WERI-Rb-1 (cell line): ENCODE measurements at regions not wholly inside any gene's neighbourhood (a gene's known extent, or its start where the extent isn't known, plus 50 kb on each side); places are given as distances from the start of the nearest gene placed in this dataset.

Experiments used
- DNase-seq: peaks from one replicate; pipeline ENCODE4 v3.0.0-alpha.2; 2020
- H3K27ac ChIP-seq: fragments of 250-450 bp; sonication (Bioruptor Pico); 2 replicates; pipeline ENCODE4 v1.5.1; 2020; ENCODE audit warnings: mild to moderate bottlenecking, moderate library complexity
- H3K27me3 ChIP-seq: fragments of 250-450 bp; sonication (Bioruptor Pico); 2 replicates; pipeline ENCODE4 v1.5.1; 2021; ENCODE audit warnings: mild to moderate bottlenecking, low read depth, moderate library complexity; ENCODE audit not compliant: insufficient read depth, severe bottlenecking
- H3K36me3 ChIP-seq: fragments of 250-450 bp; sonication (Bioruptor Pico); 2 replicates; pipeline ENCODE4 v1.5.1; 2020; ENCODE audit warnings: mild to moderate bottlenecking, moderate library complexity
- H3K4me3 ChIP-seq: 2 replicates; pipeline ENCODE4 v1.5.1; 2011; ENCODE audit warnings: low read depth, mild to moderate bottlenecking, control low read depth, low read length
- H3K9me3 ChIP-seq: fragments of 250-450 bp; sonication (Bioruptor Pico); 2 replicates; pipeline ENCODE4 v1.5.1; 2021; ENCODE audit warnings: mild to moderate bottlenecking, moderate library complexity; ENCODE audit not compliant: severe bottlenecking
- TF ChIP-seq, protein P1 (sequence below): IDR thresholded peaks from 2 replicates; pipeline ENCODE4 v1.5.1; 2011; ENCODE audit warnings: low read depth, mild to moderate bottlenecking, control low read depth, inconsistent platforms, low read length

GRCh38 chr3:193787496-193787870, 194.5 kb downstream of the OPA1 start:
- no peak for DNase-seq
- Histone ChIP-seq H3K9me3 (no peaks in the 10 kb centered on the region), H3K27ac (no peak overlapping the region), H3K27me3 (no peaks in the 10 kb centered on the region), H3K4me3 (no peak overlapping the region), H3K36me3 (no peaks in the 10 kb centered on the region)
- TF ChIP-seq, protein P1, sequence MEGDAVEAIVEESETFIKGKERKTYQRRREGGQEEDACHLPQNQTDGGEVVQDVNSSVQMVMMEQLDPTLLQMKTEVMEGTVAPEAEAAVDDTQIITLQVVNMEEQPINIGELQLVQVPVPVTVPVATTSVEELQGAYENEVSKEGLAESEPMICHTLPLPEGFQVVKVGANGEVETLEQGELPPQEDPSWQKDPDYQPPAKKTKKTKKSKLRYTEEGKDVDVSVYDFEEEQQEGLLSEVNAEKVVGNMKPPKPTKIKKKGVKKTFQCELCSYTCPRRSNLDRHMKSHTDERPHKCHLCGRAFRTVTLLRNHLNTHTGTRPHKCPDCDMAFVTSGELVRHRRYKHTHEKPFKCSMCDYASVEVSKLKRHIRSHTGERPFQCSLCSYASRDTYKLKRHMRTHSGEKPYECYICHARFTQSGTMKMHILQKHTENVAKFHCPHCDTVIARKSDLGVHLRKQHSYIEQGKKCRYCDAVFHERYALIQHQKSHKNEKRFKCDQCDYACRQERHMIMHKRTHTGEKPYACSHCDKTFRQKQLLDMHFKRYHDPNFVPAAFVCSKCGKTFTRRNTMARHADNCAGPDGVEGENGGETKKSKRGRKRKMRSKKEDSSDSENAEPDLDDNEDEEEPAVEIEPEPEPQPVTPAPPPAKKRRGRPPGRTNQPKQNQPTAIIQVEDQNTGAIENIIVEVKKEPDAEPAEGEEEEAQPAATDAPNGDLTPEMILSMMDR = no peak

GRCh38 chr3:193788189-193788991, 195.4 kb downstream of the OPA1 start:
- TF ChIP-seq, protein P1 = peak; percentile 70
- no peaks in the 10 kb centered on the region for H3K27me3 ChIP-seq
- H3K4me3 ChIP-seq = no peak overlapping the region
- H3K27ac ChIP-seq = no peak overlapping the region
- no peaks in the 10 kb centered on the region for H3K36me3 ChIP-seq
- no peaks in the 10 kb centered on the region for H3K9me3 ChIP-seq
- peak; percentile 39 for DNase-seq

DNA sequence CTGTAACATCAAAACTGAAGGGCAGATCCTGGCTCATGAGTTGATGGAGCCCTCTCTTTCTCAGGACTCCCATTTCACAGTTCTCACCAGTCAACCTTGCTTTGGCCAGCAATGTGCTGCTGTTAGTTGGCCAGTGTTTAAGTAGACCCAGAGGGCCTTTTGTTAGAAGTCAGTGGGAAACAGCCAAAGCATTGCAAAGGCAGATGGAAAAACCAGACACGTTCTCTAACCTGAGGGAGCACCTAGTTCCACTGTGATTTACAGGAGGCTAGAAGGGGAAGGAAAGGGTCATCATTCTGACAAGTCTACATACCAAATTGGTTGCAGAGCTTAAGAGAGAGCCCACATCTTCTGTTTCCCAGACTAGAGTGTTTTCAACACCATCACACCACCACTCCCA, 196.4 kb downstream of the OPA1 start:
- Histone ChIP-seq H3K27ac (no peak overlapping the region), H3K27me3 (no peaks in the 10 kb centered on the region), H3K9me3 (no peaks in the 10 kb centered on the region), H3K4me3 (no peak overlapping the region), H3K36me3 (no peaks in the 10 kb centered on the region)
- no peak for DNase-seq
- TF ChIP-seq, protein P1 = no peak

GRCh38 chr3:193790086-193790990, 197.3 kb downstream of the OPA1 start:
- H3K27ac ChIP-seq = no peak overlapping the region
- no peak for DNase-seq

DNA sequence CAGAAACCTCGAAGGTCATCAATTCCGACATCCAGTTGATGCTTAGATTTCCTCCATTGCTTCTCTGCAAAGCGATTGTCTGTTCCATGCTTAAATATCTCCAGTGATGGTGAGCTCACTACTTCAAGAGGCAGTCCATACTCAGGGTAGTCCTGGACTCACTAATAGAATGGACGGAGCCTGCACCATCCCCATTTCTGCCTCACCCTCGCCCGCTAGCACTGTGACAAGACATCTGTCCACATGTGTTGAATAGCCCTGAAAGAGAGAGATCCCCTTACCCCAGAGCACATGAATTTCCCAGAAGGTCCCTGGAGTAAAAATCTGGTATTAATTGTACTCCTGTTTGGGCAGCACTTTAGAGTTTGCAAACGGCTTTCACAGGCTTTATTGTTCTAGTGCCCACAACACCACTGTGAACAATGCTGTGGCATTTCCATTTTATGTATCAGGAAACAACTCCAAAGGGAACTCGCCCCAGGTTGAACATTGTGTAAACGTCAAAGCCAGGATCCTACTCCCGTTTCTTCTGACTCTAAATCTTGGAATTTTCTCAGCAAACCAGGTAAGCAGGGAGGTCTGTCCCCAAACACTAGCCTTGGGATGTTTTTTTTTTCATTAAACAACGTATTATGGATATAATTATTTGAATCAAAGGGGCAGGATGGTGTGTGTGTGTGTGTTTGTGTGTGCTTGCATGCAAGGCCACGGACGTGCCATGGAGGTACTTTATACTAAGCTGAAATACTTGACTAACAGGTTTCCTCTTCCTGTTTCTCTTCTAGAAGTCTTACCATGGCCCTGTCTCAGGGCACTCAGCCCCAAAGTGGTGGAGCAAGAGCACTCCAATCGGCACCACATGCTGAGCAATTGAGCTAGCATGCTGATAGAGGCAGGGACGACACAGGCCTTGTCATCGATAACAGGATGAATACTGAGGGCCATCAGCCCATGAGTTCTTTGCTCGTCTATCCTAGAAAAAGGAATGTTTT, 198.3 kb downstream of the OPA1 start:
- no peaks in the 10 kb centered on the region for H3K27me3 ChIP-seq
- no peak overlapping the region for H3K27ac ChIP-seq
- no peaks in the 10 kb centered on the region for H3K9me3 ChIP-seq
- DNase-seq = no peak
- TF ChIP-seq, protein P1 = no peak
- no peak overlapping the region for H3K4me3 ChIP-seq
- no peaks in the 10 kb centered on the region for H3K36me3 ChIP-seq

More at GRCh38 chr3:193790086-193790990, 197.3 kb downstream of the OPA1 start:
- no peaks in the 10 kb centered on the region for H3K36me3 ChIP-seq
- H3K27me3 ChIP-seq = no peaks in the 10 kb centered on the region
- H3K4me3 ChIP-seq = no peak overlapping the region
- TF ChIP-seq, protein P1 = no peak
- no peaks in the 10 kb centered on the region for H3K9me3 ChIP-seq
